Keratinocyte (primary cell): ENCODE measurements at regions not wholly inside any gene's neighbourhood (a gene's known extent, or its start where the extent isn't known, plus 50 kb on each side); places are given as distances from the start of the nearest gene placed in this dataset.

Experiments
- DNase-seq: peaks from one replicate; pipeline ENCODE4 v3.0.0-alpha.2; 2011; ENCODE audit warnings: low read depth, missing footprints, low spot score
- FAIRE-seq: peaks from 2 replicates; lab custom pipeline; 2011; peaks lifted over from hg19 to GRCh38; lab: Jason Lieb, UNC
- H2AFZ ChIP-seq: 2 replicates; pipeline ENCODE4 v1.6.0; 2012; ENCODE audit warnings: low read length, control low read depth, inconsistent platforms; ENCODE audit not compliant: control insufficient read depth
- H3K27ac ChIP-seq: 2 replicates; pipeline ENCODE4 v1.5.1; 2011; ENCODE audit warnings: low read length; ENCODE audit not compliant: control insufficient read depth, insufficient read depth
- H3K27me3 ChIP-seq: 3 replicates; pipeline ENCODE4 v1.6.0; 2011; ENCODE audit warnings: low read length; ENCODE audit not compliant: control insufficient read depth, insufficient read depth; ENCODE audit errors: extremely low read depth
- H3K36me3 ChIP-seq, 2 experiments: 2 replicates in 1 of 2; 3 replicates in 1 of 2; pipeline ENCODE4 v1.5.1; 2011; ENCODE audit warnings: low read length in 2 of 2, mild to moderate bottlenecking in 1 of 2; ENCODE audit not compliant: control insufficient read depth in 2 of 2, insufficient read depth in 2 of 2; ENCODE audit errors: extremely low read depth in 1 of 2
- H3K4me1 ChIP-seq: 3 replicates; pipeline ENCODE4 v1.5.1; 2011; ENCODE audit warnings: low read length; ENCODE audit not compliant: control insufficient read depth, insufficient read depth; ENCODE audit errors: extremely low read depth
- H3K4me2 ChIP-seq: 3 replicates; pipeline ENCODE4 v1.6.0; 2011; ENCODE audit warnings: low read depth, low read length; ENCODE audit not compliant: control insufficient read depth, insufficient read depth; ENCODE audit errors: extremely low read depth
- H3K4me3 ChIP-seq, 3 experiments: fragments of 200-600 bp in 1 of 3; sonication (generic) in 1 of 3; 2 replicates in 2 of 3; 3 replicates in 1 of 3; pipeline ENCODE4 v1.5.1; 2011 to 2016; ENCODE audit warnings: low read length in 3 of 3, mild to moderate bottlenecking in 3 of 3, control low read depth in 2 of 3, inconsistent platforms in 1 of 3, low read depth in 1 of 3, mixed read lengths in 1 of 3, mixed run types in 1 of 3, moderate library complexity in 1 of 3; ENCODE audit not compliant: control insufficient read depth in 2 of 3, insufficient read depth in 2 of 3; ENCODE audit errors: extremely low read depth in 1 of 3
- H3K79me2 ChIP-seq: 2 replicates; pipeline ENCODE4 v1.6.0; 2012; ENCODE audit warnings: low read length; ENCODE audit not compliant: control insufficient read depth, insufficient read depth
- H3K9ac ChIP-seq: 3 replicates; pipeline ENCODE4 v1.6.0; 2011; ENCODE audit warnings: low read length; ENCODE audit not compliant: control insufficient read depth, insufficient read depth; ENCODE audit errors: extremely low read depth
- H3K9me1 ChIP-seq: 3 replicates; pipeline ENCODE4 v1.6.0; 2011; ENCODE audit warnings: low read length; ENCODE audit not compliant: control insufficient read depth, insufficient read depth; ENCODE audit errors: extremely low read depth
- H3K9me3 ChIP-seq: 2 replicates; pipeline ENCODE4 v1.5.1; 2012; ENCODE audit warnings: low read depth, low read length; ENCODE audit not compliant: control insufficient read depth
- H4K20me1 ChIP-seq: 3 replicates; pipeline ENCODE4 v1.6.0; 2011; ENCODE audit warnings: low read length; ENCODE audit not compliant: control insufficient read depth, insufficient read depth; ENCODE audit errors: extremely low read depth
- EZH2 ChIP-seq: IDR thresholded peaks from one replicate; pipeline ENCODE4 v1.6.1; 2012; ENCODE audit warnings: inconsistent platforms, mild to moderate bottlenecking, low read length, moderate library complexity
- dilution Hi-C: fragments of 300-500 bp; cut with MboI; formaldehyde crosslinking; loops from one replicate; pipeline ENCODE4 v1.7.0; 2020; ENCODE audit warnings: low sequenced_read_pairs; ENCODE audit not compliant: extremely low pct_ligation_motif_present
- TF ChIP-seq, protein P1 (sequence below), 3 experiments: IDR thresholded peaks in 1 of 3; conservative IDR thresholded peaks in 1 of 3; optimal IDR thresholded peaks in 1 of 3; 2 replicates in 2 of 3; 3 replicates in 1 of 3; pipeline versions ENCODE3 to v1.5.1; 2011; ENCODE audit warnings: low read length in 3 of 3, mild to moderate bottlenecking in 3 of 3, moderate library complexity in 2 of 3, control low read depth in 1 of 3, inconsistent platforms in 1 of 3; ENCODE audit not compliant: insufficient read depth in 2 of 3; ENCODE audit errors: extremely low read depth in 1 of 3

GRCh38 chr21:43266534-43266933 lies 97.7 kb downstream of the CRYAA start:
- Histone ChIP-seq H3K9me1 (no peaks in the 10 kb centered on the region), H3K4me2 (no peak overlapping the region), H3K4me3 (no peak overlapping the region), H3K79me2 (no peaks in the 10 kb centered on the region), H3K27me3 (peaks cover 6% of the 10 kb centered on the region), H3K36me3 (no peaks in the 10 kb centered on the region), H3K4me1 (no peaks in the 10 kb centered on the region), H2AFZ (no peak overlapping the region), H4K20me1 (no peaks in the 10 kb centered on the region), H3K9me3 (peaks cover 4% of the 10 kb centered on the region), H3K27ac (no peak overlapping the region), H3K9ac (no peak overlapping the region)
- dilution Hi-C loops: no loop called here
- TF ChIP-seq, protein P1, sequence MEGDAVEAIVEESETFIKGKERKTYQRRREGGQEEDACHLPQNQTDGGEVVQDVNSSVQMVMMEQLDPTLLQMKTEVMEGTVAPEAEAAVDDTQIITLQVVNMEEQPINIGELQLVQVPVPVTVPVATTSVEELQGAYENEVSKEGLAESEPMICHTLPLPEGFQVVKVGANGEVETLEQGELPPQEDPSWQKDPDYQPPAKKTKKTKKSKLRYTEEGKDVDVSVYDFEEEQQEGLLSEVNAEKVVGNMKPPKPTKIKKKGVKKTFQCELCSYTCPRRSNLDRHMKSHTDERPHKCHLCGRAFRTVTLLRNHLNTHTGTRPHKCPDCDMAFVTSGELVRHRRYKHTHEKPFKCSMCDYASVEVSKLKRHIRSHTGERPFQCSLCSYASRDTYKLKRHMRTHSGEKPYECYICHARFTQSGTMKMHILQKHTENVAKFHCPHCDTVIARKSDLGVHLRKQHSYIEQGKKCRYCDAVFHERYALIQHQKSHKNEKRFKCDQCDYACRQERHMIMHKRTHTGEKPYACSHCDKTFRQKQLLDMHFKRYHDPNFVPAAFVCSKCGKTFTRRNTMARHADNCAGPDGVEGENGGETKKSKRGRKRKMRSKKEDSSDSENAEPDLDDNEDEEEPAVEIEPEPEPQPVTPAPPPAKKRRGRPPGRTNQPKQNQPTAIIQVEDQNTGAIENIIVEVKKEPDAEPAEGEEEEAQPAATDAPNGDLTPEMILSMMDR (optimal IDR thresholded peaks at IDR 0.05 in 1 of 3, IDR thresholded peaks at IDR 0.05 in 1 of 3, conservative IDR thresholded peaks at IDR 0.05 in 1 of 3; ENCODE audit: extremely low read depth in 1 of 3, insufficient read depth in 2 of 3, low read length in 3 of 3): no peak
- TF ChIP-seq EZH2: no peak
- FAIRE-seq (no peak), DNase-seq (no peak)

DNA sequence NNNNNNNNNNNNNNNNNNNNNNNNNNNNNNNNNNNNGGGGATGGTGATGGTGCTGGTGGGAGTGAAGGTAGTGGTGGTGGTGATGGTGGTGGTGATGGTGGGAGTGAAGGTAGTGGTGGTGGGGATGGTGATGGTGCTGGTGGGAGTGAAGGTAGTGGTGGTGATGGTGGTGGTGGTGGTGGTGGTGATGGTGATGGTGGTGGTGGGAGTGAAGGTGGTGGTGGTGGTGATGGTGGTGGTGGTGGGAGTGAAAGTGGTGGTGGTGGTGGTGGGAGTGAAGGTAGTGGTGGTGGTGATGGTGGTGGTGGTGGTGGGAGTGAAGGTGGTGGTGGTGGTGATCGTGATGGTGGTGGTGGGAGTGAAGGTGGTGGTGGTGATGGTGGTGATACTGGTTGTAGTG lies 93.6 kb downstream of the CRYAA start:
- Histone ChIP-seq H3K4me1 (no peaks in the 10 kb centered on the region), H3K4me2 (no peak overlapping the region), H3K79me2 (no peaks in the 10 kb centered on the region), H3K9me3 (peaks cover 4% of the 10 kb centered on the region), H3K27me3 (no peaks in the 10 kb centered on the region), H3K36me3 (no peaks in the 10 kb centered on the region), H2AFZ (no peak overlapping the region), H3K9ac (no peak overlapping the region), H3K4me3 (no peak overlapping the region), H3K27ac (no peak overlapping the region), H3K9me1 (no peaks in the 10 kb centered on the region), H4K20me1 (no peaks in the 10 kb centered on the region)
- dilution Hi-C loops: no loop called here
- DNase-seq (no peak), FAIRE-seq (no peak)
- TF ChIP-seq, protein P1 (optimal IDR thresholded peaks at IDR 0.05 in 1 of 3, IDR thresholded peaks at IDR 0.05 in 1 of 3, conservative IDR thresholded peaks at IDR 0.05 in 1 of 3; ENCODE audit: extremely low read depth in 1 of 3, insufficient read depth in 2 of 3, low read length in 3 of 3): no peak
- TF ChIP-seq EZH2: no peak
